ENCODE measurements at regions not wholly inside any gene's neighbourhood (a gene's known extent, or its start where the extent isn't known, plus 50 kb on each side); places are given as distances from the start of the nearest gene placed in this dataset.
"Not testable (repeated sequence)": the region's sequence is repeated elsewhere in the genome, so short reads cannot be mapped to it uniquely, and the experiment has no call there.

- DNase-seq: not testable (repeated sequence)
Measured at GRCh38 chr4:189733507-189733906, 207.2 kb upstream of the FRG1 start.

DNA sequence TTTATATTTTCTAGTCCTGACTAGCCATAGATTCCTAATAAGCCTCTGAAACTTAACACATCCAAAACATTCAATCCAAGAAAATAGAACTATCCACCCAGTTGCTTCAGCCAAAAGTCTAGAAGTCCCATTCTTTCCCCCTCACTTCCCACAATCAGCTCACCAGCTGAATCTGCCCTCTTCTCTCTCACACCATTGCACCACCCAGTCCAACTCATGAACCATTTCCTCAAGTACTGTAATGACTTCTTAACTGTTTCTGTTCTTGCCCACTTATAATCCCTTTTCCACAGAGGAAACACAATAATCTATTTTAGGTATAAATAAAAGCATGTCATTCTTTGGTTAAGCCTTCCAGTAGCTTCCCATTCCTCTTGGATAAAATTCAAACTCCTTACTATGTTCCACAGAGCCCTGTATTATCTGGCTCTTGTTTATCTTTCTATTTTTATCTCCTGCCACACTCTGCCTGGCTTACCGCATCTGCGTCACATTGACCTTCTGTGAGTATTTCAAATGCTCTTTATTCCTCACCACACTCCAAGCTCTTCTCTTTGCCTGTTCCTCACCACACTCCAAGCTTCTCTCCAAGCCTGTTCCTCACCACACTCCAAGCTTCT is 205.9 kb upstream of the FRG1 start:
- DNase-seq: not testable (repeated sequence)

- not testable (repeated sequence) for DNase-seq
Measured at GRCh38 chr4:189736656-189737055, 204.0 kb upstream of the FRG1 start.

- DNase-seq: not testable (repeated sequence)
Measured at GRCh38 chr4:189740118-189740517, 200.6 kb upstream of the FRG1 start.

GRCh38 chr4:189740873-189741272 is 199.8 kb upstream of the FRG1 start:
- DNase-seq: no peak

DNA sequence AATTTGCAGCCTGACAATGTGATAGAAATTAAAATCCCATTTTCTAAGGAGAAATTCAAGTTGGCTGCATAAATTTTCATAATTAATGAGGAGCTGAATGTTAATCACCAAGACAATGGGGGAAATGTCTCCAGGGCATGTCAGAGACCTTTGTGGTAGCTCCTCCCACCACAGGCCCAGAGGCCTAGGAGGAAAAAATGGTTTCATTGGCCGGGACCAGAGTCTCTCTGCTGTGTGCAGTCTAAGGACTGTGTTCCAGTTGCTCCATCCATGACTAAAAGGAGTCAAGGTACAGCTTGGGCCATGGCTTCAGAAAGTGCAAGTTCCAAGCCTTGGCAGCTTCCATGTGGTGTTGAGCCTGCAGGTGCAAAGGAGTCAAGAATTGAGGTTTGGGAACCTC is 187.6 kb upstream of the FRG1 start:
- not testable (repeated sequence) for DNase-seq

- DNase-seq: no peak
Measured at GRCh38 chr4:189763583-189763982, 177.1 kb upstream of the FRG1 start.

DNA sequence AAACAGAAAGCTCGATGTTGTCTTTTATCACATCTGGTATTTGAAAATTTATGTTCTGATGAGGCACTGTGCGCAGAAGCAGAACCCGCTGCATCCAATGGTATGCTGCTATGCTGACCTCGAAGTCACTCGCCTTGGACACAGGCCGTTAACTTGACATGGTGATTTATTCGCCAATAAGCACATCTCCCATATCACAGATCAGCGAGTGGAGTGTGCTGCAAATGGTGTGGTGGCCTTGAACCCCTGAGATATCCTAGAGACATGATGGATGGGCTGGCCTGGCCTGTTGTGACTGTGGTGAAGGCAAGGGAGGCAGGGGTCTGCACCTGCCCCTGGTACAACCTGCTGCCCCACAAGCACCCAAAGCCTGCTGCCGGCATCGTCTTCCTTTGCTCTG is 175.4 kb upstream of the FRG1 start:
- no peak for DNase-seq

DNA sequence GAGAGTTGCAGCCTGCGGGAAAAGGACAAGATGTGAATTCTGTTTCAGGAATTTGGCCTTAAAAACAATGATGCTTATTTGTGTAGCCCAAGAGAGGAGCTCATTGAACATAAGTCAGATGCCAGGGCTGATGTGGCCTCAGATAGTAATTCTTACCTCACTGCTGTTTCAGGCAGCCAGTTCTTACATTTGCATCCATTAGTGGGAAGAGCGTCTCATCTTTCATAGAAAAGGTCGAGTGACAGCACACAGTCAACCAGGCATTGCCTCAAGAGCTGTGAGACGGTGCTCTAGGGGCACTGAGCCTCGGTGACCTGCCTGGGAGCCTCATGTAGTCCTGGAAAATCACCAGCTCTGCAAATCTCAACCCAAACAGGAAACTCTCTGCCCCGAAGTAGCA is 174.9 kb upstream of the FRG1 start:
- no peak for DNase-seq

DNA sequence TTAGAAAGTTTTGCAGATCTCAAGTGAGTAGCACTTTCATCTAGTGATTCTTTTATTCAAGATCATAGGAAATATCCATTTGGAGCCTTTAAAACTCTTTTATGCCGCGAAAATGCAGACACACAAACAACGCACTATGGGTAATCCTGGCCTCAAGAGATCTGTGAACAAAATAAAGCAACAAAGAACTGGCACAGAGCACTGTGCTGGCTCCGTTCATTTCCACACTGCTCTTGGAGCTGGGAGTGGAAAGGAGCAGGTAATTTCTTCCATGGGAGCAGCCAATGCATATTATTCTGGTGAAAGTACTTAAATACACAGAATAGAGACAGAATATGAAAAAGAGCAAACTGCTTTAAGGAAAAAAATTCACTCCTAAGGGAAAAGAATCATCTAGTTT is 172.7 kb upstream of the FRG1 start:
- DNase-seq: no peak

- no peak for DNase-seq
Measured at GRCh38 chr4:189769131-189769530, 171.5 kb upstream of the FRG1 start.

DNA sequence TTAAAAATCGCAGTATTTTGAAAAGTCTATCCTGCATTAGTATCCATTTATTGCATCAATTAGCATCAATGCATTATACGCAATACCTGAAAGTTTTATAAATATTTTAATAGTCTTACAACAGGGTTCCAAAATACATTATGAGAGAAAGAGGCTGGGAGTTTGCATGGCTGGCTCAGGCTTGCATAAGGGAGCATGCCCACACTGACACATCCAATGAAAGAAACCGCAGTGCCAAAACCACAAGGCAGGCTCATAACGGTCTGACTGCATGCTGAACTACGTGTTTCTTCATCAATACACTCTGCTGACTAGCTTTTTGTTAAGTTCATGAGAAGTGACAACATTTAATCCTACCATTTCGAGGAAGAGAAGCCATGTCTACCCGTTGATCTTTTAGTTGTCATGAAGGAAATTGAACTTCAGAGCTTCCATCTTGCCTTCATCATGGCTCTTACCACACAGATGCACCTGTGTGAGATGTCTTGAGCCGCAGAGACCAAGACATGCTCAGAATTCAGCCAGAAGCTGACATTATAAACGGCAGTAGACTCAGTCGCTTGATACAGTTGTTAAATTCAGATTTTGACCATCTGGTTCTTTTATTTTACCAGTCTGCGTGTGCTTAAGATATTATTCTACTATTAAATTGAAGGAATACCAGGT is 168.8 kb upstream of the FRG1 start:
- no peak for DNase-seq

GRCh38 chr4:189773909-189774308 is 166.8 kb upstream of the FRG1 start:
- no peak for DNase-seq

DNA sequence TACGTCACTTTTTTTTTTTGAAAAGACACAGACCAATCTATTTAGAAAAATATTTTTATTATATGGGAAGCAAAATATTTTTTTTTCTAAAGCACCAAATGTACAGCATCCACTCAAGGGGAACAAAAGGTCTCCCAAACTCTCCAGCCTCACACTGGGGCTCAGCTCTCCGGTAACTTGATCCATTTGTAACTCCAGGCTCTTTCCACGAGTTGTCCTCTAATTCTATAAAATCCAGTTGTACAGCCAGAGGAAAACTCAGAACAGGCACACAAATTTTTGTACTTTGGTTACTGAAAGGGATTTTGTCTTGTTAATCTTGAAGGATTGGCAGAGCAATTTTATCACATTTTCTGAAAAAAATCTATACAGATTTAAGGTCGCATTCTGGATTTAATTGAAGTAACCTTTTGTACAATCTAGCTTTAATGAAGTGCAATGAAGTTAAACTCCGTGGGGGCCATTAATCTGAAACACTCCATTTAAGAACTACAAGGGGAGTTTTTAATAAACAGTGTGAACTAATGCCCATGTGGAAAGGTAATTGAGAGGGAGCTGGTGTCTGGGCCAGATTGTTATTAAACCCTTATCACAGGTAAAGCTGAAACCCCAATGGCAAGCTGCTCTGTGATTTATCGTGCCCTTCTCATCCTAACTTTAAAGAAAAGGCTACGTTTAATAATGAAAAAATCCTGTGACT is 161.2 kb upstream of the FRG1 start:
- DNase-seq: no peak

DNA sequence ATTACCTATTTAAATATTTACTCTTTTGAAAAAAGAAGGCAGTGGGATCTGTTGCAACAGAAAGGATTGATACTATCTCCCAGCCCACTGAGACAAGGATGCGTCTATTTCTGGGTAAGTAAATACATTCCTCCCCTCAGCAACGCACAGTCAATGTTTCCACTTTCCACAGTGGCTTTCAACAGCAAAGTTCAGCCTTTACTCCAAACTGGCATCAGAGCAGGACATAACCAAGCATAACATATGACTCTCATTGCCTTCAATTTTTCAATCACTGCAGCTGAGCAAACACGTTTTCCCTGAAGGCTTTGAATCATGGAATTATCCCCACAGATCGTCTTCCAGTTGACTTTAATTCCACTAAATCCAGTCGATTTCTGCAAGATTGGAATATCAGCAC is 160.3 kb upstream of the FRG1 start:
- no peak for DNase-seq

GRCh38 chr4:189784651-189785050 is 156.0 kb upstream of the FRG1 start:
- DNase-seq: no peak

DNA sequence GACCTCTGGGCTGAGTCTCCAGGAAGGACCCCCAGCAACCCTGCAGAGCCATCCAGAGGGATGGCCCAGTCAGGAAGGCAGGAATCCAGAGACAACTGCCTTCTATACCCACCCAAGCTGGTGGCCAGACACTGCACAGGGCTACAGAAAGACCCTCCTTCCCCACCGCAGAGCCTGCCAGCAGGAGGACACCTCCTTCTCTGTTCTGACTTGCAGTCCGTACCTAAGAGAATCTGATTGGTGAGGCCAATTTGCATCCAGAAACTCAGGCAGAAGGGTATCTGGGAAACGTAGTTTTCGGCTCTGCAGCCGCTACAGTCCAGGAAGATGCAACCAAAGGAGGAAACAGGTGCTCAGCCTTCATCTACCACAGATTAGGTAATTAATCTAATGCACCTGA is 155.4 kb upstream of the FRG1 start:
- no peak for DNase-seq

GRCh38 chr4:189786447-189786846 is 154.2 kb upstream of the FRG1 start:
- DNase-seq: no peak

DNA sequence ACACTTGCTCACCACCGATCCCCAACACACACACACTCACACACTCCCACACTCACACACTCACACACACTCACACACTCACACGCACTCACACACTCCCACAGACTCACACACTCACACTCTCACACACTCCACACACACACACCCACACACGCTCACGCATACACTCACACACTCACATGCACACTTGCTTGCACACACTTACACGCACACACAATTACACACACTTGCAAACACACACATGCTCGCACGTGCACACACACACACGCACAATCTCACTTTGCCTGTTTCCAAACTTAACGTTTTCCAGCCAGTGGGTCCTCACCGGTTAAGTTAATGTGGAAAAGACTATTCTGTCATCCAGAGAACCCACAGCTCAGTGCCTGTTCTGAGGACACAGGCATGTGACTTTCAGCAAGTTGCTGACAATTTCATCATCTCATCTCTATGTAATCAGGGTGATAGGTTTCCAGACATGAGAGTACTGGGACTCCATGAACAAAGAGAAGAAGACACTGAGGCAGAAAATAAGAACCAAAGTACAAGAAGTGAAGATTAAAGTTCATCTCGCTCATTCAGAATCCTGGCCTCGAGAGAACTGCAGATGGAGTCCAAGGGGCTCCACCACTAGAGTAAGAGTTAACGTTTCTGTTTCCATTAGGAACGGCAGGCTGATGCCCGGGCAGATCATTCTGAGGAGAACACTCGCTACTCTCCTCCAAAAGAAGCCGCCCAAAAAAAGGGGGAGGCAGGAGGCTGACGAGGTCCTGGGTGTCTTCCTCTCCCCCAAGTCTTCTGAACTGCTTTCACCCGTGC is 153.2 kb upstream of the FRG1 start:
- no peak for DNase-seq

DNA sequence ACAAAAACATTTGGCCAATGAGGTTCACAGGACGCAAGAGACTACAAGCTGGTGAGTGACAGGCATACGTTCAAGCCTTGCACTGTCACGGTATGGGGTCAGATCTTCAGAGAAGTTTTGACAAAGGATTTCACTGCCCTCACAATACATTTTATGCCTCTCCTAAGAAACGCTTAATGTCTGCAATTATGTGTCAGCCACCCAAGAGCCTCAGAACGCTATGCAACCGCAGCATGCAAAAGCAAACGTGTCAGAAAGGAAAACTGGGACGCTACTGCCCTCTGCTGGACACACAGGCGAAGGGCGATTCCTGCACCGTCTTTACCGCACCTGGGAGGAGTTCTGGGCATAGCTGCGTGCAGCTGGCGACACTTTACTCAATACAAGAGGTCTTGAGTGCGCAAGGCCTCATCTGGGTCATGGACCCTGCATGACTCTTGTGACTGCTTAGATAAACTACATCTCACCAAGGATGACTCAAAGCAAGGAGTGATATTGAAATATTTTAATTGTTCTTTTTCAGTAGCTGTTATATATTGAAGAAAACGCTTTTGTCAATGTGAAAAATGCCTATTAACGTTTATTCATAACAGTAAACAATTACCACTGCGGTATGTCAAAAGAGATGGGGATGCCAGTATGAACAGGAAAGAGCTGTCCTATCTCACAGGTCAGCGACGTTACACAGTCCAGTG is 147.6 kb upstream of the FRG1 start:
- peak; percentile 79 for DNase-seq

- DNase-seq: no peak
Measured at GRCh38 chr4:189800545-189801088, 140.1 kb upstream of the FRG1 start.

- DNase-seq: no peak
Measured at GRCh38 chr4:189802884-189803283, 137.8 kb upstream of the FRG1 start.

- DNase-seq: no peak
Measured at GRCh38 chr4:189804894-189805293, 135.8 kb upstream of the FRG1 start.
